VCaP (cell line): ENCODE measurements at regions not wholly inside any gene's neighbourhood (a gene's known extent, or its start where the extent isn't known, plus 50 kb on each side); places are given as distances from the start of the nearest gene placed in this dataset.
"Not testable (repeated sequence)": the region's sequence is repeated elsewhere in the genome, so short reads cannot be mapped to it uniquely, and the experiment has no call there.

ENCODE experiments used
- H3K27ac ChIP-seq: fragments of 450-650 bp; 2 replicates; pipeline ENCODE4 v1.5.1; 2017
- CTCF ChIP-seq: fragments of 450-650 bp; conservative IDR thresholded peaks from 2 replicates; pipeline ENCODE4 v1.5.1; 2017; ENCODE audit warnings: mild to moderate bottlenecking, moderate library complexity

- H3K27ac ChIP-seq, result no peak overlapping the region
- TF ChIP-seq CTCF, result no peak
These were observed 90.3 kb upstream of the RANBP6 start for GRCh38 chr9:6105738-6106137.

GRCh38 chr9:6104406-6104805, 89.0 kb upstream of the RANBP6 start:
- H3K27ac ChIP-seq, result not testable (repeated sequence)

GRCh38 chr9:6103911-6104310, 88.5 kb upstream of the RANBP6 start:
- H3K27ac ChIP-seq, result not testable (repeated sequence)

GRCh38 chr9:6102336-6102987, 87.0 kb upstream of the RANBP6 start:
- H3K27ac ChIP-seq, result not testable (repeated sequence)

- H3K27ac ChIP-seq, result not testable (repeated sequence)
These were observed 86.3 kb upstream of the RANBP6 start for GRCh38 chr9:6101725-6102124.

GRCh38 chr9:6099346-6099745, 83.9 kb upstream of the RANBP6 start:
- not testable (repeated sequence) for H3K27ac ChIP-seq

GRCh38 chr9:6098431-6098830, 83.0 kb upstream of the RANBP6 start:
- TF ChIP-seq CTCF, result no peak
- no peak overlapping the region for H3K27ac ChIP-seq

- TF ChIP-seq CTCF, result no peak
- H3K27ac ChIP-seq, result no peak overlapping the region
These were observed 81.4 kb upstream of the RANBP6 start for GRCh38 chr9:6096821-6097220.

GRCh38 chr9:6090277-6091210, 75.1 kb upstream of the RANBP6 start:
- no peak overlapping the region for H3K27ac ChIP-seq
- TF ChIP-seq CTCF, result no peak

- H3K27ac ChIP-seq, result no peak overlapping the region
- no peak for TF ChIP-seq CTCF
These were observed 73.9 kb upstream of the RANBP6 start for GRCh38 chr9:6089300-6089699.
